ENCODE measurements at regions not wholly inside any gene's neighbourhood (a gene's known extent, or its start where the extent isn't known, plus 50 kb on each side); places are given as distances from the start of the nearest gene placed in this dataset.

DNA sequence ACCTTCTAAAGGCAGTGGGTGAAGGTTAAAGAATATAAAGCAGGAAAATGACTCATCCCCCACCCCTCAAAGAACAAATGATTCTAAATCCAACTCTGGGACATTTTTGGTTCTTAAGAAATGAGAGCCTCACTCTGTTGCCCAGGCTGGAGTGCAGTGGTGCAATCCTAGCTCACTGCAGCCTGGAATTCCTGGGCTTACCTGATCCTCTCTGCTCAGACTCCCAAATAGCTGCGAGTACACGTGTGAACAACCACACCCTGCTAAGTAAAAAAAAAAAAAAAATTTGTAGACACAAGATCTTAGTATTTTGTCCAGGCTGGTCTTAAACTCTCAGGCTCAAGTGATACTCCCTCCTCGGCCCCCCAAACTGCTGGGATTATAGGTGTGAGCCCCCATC, 298.8 kb upstream of the MAF start:
- dilution Hi-C loops (cut with MboI; ENCODE audit: extremely low pct_ligation_motif_present, low sequenced_read_pairs) = no loop called here
- Histone ChIP-seq H3K79me2 (ENCODE audit: control insufficient read depth, insufficient read depth, low read length) (no peaks in the 10 kb centered on the region), H3K36me3 (ENCODE audit: control insufficient read depth in 2 of 2, extremely low read depth in 1 of 2, insufficient read depth in 2 of 2, low read length in 2 of 2) (no peaks in the 10 kb centered on the region), H3K4me3 (replicated peaks in 1 of 3; ENCODE audit: insufficient read depth in 1 of 3, low read depth in 1 of 3, low read length in 3 of 3) (no peak overlapping the region), H2AFZ (ENCODE audit: low read depth, low read length) (no peak overlapping the region), H3K4me1 (ENCODE audit: control insufficient read depth, extremely low read depth, insufficient read depth, low read length) (no peaks in the 10 kb centered on the region), H3K9ac (replicated peaks; ENCODE audit: extremely low read depth, insufficient read depth, low read length) (no peak overlapping the region), H3K9me3 (replicated peaks; ENCODE audit: control insufficient read depth, insufficient read depth, low read length) (peaks cover 3% of the 10 kb centered on the region), H3K4me2 (ENCODE audit: insufficient read depth, low read length) (no peak overlapping the region), H3K27me3 (ENCODE audit: control insufficient read depth in 2 of 2, insufficient read depth in 2 of 2, low read length in 2 of 2) (no peaks in the 10 kb centered on the region), H3K9me1 (replicated peaks; ENCODE audit: control insufficient read depth, extremely low read depth, insufficient read depth, low read length) (no peaks in the 10 kb centered on the region), H3K27ac (ENCODE audit: insufficient read depth, low read depth, low read length) (no peak overlapping the region), H4K20me1 (replicated peaks; ENCODE audit: control insufficient read depth, extremely low read depth, insufficient read depth, low read length) (no peaks in the 10 kb centered on the region)
- ChIA-PET CTCF (no interaction called here), POLR2A (no interaction called here)
- BruUV-seq (replicated peaks) = no TSS peak
- FAIRE-seq = no peak
- no peak for DNase-seq (ENCODE audit: low read depth, low spot score)
- intact Hi-C loops (cut with micrococcal nuclease) = no loop called here
- no peak for TF ChIP-seq EZH2 (IDR thresholded peaks at IDR 0.05; ENCODE audit: borderline replicate concordance, low read depth, low read length, severe bottlenecking)
- no peak for TF ChIP-seq MAX (IDR thresholded peaks at IDR 0.05; ENCODE audit: insufficient read depth, insufficient read length)
- no peak for TF ChIP-seq FOS (IDR thresholded peaks at IDR 0.05; ENCODE audit: borderline replicate concordance, insufficient read depth, low read length)
- TF ChIP-seq MYC (IDR thresholded peaks at IDR 0.05; ENCODE audit: low read depth, low read length) = no peak
- no peak for TF ChIP-seq POLR2AphosphoS5 (IDR thresholded peaks at IDR 0.05; ENCODE audit: insufficient read depth, low read depth, low read length)
- TF ChIP-seq GATA2 (IDR thresholded peaks at IDR 0.05; ENCODE audit: insufficient read depth, insufficient read length, low read depth, low read length) = no peak
- TF ChIP-seq, protein P1, sequence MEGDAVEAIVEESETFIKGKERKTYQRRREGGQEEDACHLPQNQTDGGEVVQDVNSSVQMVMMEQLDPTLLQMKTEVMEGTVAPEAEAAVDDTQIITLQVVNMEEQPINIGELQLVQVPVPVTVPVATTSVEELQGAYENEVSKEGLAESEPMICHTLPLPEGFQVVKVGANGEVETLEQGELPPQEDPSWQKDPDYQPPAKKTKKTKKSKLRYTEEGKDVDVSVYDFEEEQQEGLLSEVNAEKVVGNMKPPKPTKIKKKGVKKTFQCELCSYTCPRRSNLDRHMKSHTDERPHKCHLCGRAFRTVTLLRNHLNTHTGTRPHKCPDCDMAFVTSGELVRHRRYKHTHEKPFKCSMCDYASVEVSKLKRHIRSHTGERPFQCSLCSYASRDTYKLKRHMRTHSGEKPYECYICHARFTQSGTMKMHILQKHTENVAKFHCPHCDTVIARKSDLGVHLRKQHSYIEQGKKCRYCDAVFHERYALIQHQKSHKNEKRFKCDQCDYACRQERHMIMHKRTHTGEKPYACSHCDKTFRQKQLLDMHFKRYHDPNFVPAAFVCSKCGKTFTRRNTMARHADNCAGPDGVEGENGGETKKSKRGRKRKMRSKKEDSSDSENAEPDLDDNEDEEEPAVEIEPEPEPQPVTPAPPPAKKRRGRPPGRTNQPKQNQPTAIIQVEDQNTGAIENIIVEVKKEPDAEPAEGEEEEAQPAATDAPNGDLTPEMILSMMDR (IDR thresholded peaks at IDR 0.05; ENCODE audit: extremely low read depth in 1 of 2, insufficient read depth in 1 of 2, low read depth in 1 of 2, low read length in 2 of 2) = no peak
- TF ChIP-seq JUN (IDR thresholded peaks at IDR 0.05; ENCODE audit: borderline replicate concordance, insufficient read depth, insufficient read length, low read depth) = no peak
- TF ChIP-seq POLR2A (IDR thresholded peaks at IDR 0.05; ENCODE audit: low read depth, low read length) = no peak

All from endothelial cell of umbilical vein (primary cell).